ENCODE measurements at regions not wholly inside any gene's neighbourhood (a gene's known extent, or its start where the extent isn't known, plus 50 kb on each side); places are given as distances from the start of the nearest gene placed in this dataset.

GRCh38 chr12:131458048-131458374, 252.9 kb upstream of the SFSWAP start:
- TF ChIP-seq CTCF (IDR thresholded peaks at IDR 0.05) (no peak), POLR2A (IDR thresholded peaks at IDR 0.05) (no peak)

Measured in adrenal gland (tissue), 5 donors.